Type B pancreatic cell (in vitro differentiated cells): ENCODE measurements at regions not wholly inside any gene's neighbourhood (a gene's known extent, or its start where the extent isn't known, plus 50 kb on each side); places are given as distances from the start of the nearest gene placed in this dataset.

Experiments used
- DNase-seq: peaks from one replicate; pipeline ENCODE4 v3.0.0; 2021; ENCODE audit warnings: mixed read lengths; ENCODE audit not compliant: unreplicated experiment; ENCODE audit errors: extremely low spot score
- H3K27ac Mint-ChIP-seq: 2 replicates; pipeline ENCODE4 v1.8.0; 2021; ENCODE audit warnings: mild to moderate bottlenecking, mixed read lengths
- H3K27me3 Mint-ChIP-seq: 2 replicates; pipeline ENCODE4 v1.8.0; 2021; ENCODE audit warnings: mixed read lengths
- H3K36me3 Mint-ChIP-seq: 2 replicates; pipeline ENCODE4 v1.8.0; 2021; ENCODE audit warnings: mixed read lengths
- H3K4me1 Mint-ChIP-seq: one replicate; pipeline ENCODE4 v1.8.0; 2021; ENCODE audit warnings: mixed read lengths; ENCODE audit not compliant: unreplicated experiment
- H3K4me3 Mint-ChIP-seq: 2 replicates; pipeline ENCODE4 v1.8.0; 2021; ENCODE audit warnings: mild to moderate bottlenecking, mixed read lengths
- H3K9me3 Mint-ChIP-seq: 2 replicates; pipeline ENCODE4 v1.8.0; 2021; ENCODE audit warnings: mixed read lengths
- CTCF ChIP-seq: fragments of 200-600 bp; sonication (generic); conservative IDR thresholded peaks from 2 replicates; pipeline ENCODE4 v1.5.0; 2021; ENCODE audit warnings: antibody characterized with exemption, mild to moderate bottlenecking

- no peak for DNase-seq
- TF ChIP-seq CTCF, result no peak
- H3K36me3 Mint-ChIP-seq, result peaks cover 3% of the 10 kb centered on the region
- H3K4me3 Mint-ChIP-seq, result no peak overlapping the region
- no peaks in the 10 kb centered on the region for H3K27me3 Mint-ChIP-seq
- H3K4me1 Mint-ChIP-seq, result no peaks in the 10 kb centered on the region
- no peak overlapping the region for H3K27ac Mint-ChIP-seq
- H3K9me3 Mint-ChIP-seq, result peaks cover 4% of the 10 kb centered on the region
Observed at GRCh38 chr5:107047048-107047447, 623.7 kb downstream of the EFNA5 start.

- Mint-ChIP-seq H3K9me3 (peaks cover under 1% of the 10 kb centered on the region), H3K4me1 (no peaks in the 10 kb centered on the region), H3K4me3 (no peak overlapping the region), H3K27ac (no peak overlapping the region), H3K36me3 (no peaks in the 10 kb centered on the region), H3K27me3 (no peaks in the 10 kb centered on the region)
- TF ChIP-seq CTCF, result no peak
- DNase-seq, result no peak
Observed at GRCh38 chr5:107043665-107044064, 627.1 kb downstream of the EFNA5 start.

- no peak for TF ChIP-seq CTCF
- DNase-seq, result no peak
- no peak overlapping the region for H3K27ac Mint-ChIP-seq
- H3K4me1 Mint-ChIP-seq, result no peaks in the 10 kb centered on the region
- no peaks in the 10 kb centered on the region for H3K27me3 Mint-ChIP-seq
- no peak overlapping the region for H3K4me3 Mint-ChIP-seq
- H3K9me3 Mint-ChIP-seq, result peaks cover 12% of the 10 kb centered on the region
- peaks cover 6% of the 10 kb centered on the region for H3K36me3 Mint-ChIP-seq
Observed at GRCh38 chr5:107040907-107041306, 629.8 kb downstream of the EFNA5 start.

- Mint-ChIP-seq H3K27me3 (no peaks in the 10 kb centered on the region), H3K4me3 (no peak overlapping the region), H3K27ac (no peak overlapping the region), H3K4me1 (peaks cover 4% of the 10 kb centered on the region), H3K9me3 (peaks cover 6% of the 10 kb centered on the region), H3K36me3 (peaks cover 6% of the 10 kb centered on the region)
- DNase-seq, result no peak
- no peak for TF ChIP-seq CTCF
Observed at GRCh38 chr5:107032629-107033028, 638.1 kb downstream of the EFNA5 start.

- H3K27ac Mint-ChIP-seq, result no peak overlapping the region
- TF ChIP-seq CTCF, result no peak
- H3K4me3 Mint-ChIP-seq, result no peak overlapping the region
- no peaks in the 10 kb centered on the region for H3K9me3 Mint-ChIP-seq
- DNase-seq, result no peak
- H3K4me1 Mint-ChIP-seq, result peaks cover 4% of the 10 kb centered on the region
- H3K27me3 Mint-ChIP-seq, result peaks cover 1% of the 10 kb centered on the region
- H3K36me3 Mint-ChIP-seq, result no peaks in the 10 kb centered on the region
Observed at GRCh38 chr5:107028938-107029337, 641.8 kb downstream of the EFNA5 start.
